Sigmoid colon (tissue), 6 donors: ENCODE measurements at regions not wholly inside any gene's neighbourhood (a gene's known extent, or its start where the extent isn't known, plus 50 kb on each side); places are given as distances from the start of the nearest gene placed in this dataset.

Experiments
- DNase-seq: peaks from one replicate; pipeline ENCODE4 v3.0.0-alpha.2; 2019
- H3K27ac ChIP-seq, 4 donors: fragments of 200-600 bp; sonication (generic); one replicate each; pipeline ENCODE4 v1.5.1; 2016 to 2019; ENCODE audit warnings: mild to moderate bottlenecking in 1 of 4
- H3K27me3 ChIP-seq, 3 donors: fragments of 200-600 bp; sonication (generic); one replicate each; pipeline ENCODE4 v1.5.1; 2019; ENCODE audit warnings: mild to moderate bottlenecking in 1 of 3
- H3K36me3 ChIP-seq, 4 donors: fragments of 200-600 bp; sonication (generic); one replicate each; pipeline ENCODE4 v1.5.1; 2016 to 2019
- H3K4me1 ChIP-seq, 4 donors: fragments of 200-600 bp; sonication (generic); one replicate each; pipeline ENCODE4 v1.5.1; 2017 to 2019
- H3K4me3 ChIP-seq, 4 donors: fragments of 200-600 bp; sonication (generic); one replicate each; pipeline ENCODE4 v1.5.1; 2017 to 2019; ENCODE audit warnings: mild to moderate bottlenecking in 2 of 4, moderate library complexity in 1 of 4
- H3K9me3 ChIP-seq, 4 donors: fragments of 200-600 bp in 3 of 4; sonication (generic) in 3 of 4; one replicate each; pipeline versions ENCODE4 v1.5.1 to v1.6.1; 2013 to 2019
- EP300 ChIP-seq, 4 donors: sonication (generic); formaldehyde crosslinking; IDR thresholded peaks; one replicate each; pipeline ENCODE4 v1.6.1; 2017; ENCODE audit warnings: antibody characterized with exemption in 4 of 4
- POLR2A ChIP-seq, 2 donors: fragments of 450-650 bp; IDR thresholded peaks; one replicate each; pipeline ENCODE4 v1.6.1; 2016; ENCODE audit warnings: antibody characterized with exemption in 2 of 2, mild to moderate bottlenecking in 2 of 2, moderate library complexity in 2 of 2
- POLR2AphosphoS5 ChIP-seq, 4 donors: sonication (generic); formaldehyde crosslinking; IDR thresholded peaks; one replicate each; pipeline ENCODE4 v1.6.1; 2017; ENCODE audit warnings: antibody characterized with exemption in 4 of 4
- WGBS, 2 donors: extraction: QIAGEN DNeasy Blood & Tissue Kit; methylation state at CpG; one replicate each; pipeline ENCODE4 v1.1.7; 2013; 5-methylcytosine and 5-hydroxymethylcytosine counted together
- intact Hi-C: fragments of 100-400 bp; cut with DNase I; formaldehyde crosslinking; loops from one replicate; pipeline ENCODE4 v1.15.1; 2023
- TF ChIP-seq, protein P1 (sequence below), 4 experiments: fragments of 450-650 bp in 3 of 4; fragments of 200-600 bp in 1 of 4; IDR thresholded peaks; one replicate each; pipeline ENCODE4 v1.5.1; 2016 to 2019; ENCODE audit warnings: antibody characterized with exemption in 4 of 4, mild to moderate bottlenecking in 3 of 4, moderate library complexity in 2 of 4
- donor health status: healthy with polysubstance abuse.
- donor health status: healthy.

DNA sequence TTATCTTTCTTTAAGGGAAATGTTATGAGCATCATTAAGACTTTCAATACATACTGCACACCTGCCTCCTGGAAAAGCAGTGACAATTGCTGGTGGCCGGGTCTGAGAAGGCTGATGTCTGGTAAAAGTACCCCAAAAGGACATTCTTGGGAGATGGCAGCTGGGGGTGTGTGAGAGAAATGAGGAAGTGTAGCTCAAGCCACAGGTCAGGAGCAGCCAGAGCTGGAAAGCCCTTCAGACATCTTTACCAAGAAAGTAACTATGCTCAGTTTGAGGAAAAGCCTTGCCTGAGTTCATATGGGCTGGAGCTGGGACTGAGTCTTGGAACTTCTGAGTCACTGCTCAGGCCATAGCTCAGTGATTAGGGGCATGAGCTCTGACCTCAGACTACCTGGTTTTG, 94.7 kb upstream of the N4BP1 start:
- H3K4me1 ChIP-seq: no peaks in the 10 kb centered on the region
- H3K27me3 ChIP-seq: no peaks in the 10 kb centered on the region
- no peak for DNase-seq
- no peak overlapping the region for H3K27ac ChIP-seq
- H3K4me3 ChIP-seq: no peak overlapping the region
- TF ChIP-seq POLR2AphosphoS5 (IDR thresholded peaks at IDR 0.05) (no peak), EP300 (IDR thresholded peaks at IDR 0.05) (no peak), POLR2A (IDR thresholded peaks at IDR 0.05) (no peak)
- TF ChIP-seq, protein P1, sequence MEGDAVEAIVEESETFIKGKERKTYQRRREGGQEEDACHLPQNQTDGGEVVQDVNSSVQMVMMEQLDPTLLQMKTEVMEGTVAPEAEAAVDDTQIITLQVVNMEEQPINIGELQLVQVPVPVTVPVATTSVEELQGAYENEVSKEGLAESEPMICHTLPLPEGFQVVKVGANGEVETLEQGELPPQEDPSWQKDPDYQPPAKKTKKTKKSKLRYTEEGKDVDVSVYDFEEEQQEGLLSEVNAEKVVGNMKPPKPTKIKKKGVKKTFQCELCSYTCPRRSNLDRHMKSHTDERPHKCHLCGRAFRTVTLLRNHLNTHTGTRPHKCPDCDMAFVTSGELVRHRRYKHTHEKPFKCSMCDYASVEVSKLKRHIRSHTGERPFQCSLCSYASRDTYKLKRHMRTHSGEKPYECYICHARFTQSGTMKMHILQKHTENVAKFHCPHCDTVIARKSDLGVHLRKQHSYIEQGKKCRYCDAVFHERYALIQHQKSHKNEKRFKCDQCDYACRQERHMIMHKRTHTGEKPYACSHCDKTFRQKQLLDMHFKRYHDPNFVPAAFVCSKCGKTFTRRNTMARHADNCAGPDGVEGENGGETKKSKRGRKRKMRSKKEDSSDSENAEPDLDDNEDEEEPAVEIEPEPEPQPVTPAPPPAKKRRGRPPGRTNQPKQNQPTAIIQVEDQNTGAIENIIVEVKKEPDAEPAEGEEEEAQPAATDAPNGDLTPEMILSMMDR (IDR thresholded peaks at IDR 0.05): no peak
- no peaks in the 10 kb centered on the region for H3K9me3 ChIP-seq
- WGBS, 2 donors: 75 to 85% methylated on average over 1 of the region's 1 CpG
- intact Hi-C loops: no loop called here
- H3K36me3 ChIP-seq: no peaks in the 10 kb centered on the region

DNA sequence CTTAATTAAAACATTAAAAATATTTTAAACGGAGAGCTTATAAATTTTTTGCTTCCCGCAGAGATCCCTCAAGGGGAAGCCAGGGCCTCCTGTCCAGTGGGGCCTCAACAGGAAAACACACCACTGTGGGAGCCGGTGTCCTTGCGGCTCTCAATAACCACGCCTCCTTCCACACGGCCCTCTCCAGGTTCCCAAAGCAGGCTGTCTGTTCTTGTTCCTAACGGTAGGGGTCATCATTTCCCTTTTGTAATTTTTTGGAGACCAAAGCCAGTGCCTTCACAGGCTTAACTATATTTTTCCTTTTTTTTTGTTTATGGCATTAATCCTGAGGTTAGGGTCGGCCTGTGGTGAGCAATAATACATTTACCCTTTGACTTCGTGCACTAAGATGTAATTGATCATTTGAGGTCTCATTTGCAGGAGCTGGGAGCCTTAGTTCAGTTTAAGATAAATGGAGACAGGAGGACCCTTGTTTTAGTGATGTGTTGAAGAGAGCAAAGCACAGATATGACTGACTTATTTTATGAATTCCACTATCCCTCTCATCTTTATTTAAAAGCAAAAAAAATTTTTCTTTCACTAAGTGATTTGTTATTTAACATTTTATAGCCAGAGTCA, 77.5 kb upstream of the N4BP1 start:
- intact Hi-C loops: loop anchor here (1.0 kb wide), 1 partner anchor 663 kb away; no protein-coding TSS in a partner anchor

DNA sequence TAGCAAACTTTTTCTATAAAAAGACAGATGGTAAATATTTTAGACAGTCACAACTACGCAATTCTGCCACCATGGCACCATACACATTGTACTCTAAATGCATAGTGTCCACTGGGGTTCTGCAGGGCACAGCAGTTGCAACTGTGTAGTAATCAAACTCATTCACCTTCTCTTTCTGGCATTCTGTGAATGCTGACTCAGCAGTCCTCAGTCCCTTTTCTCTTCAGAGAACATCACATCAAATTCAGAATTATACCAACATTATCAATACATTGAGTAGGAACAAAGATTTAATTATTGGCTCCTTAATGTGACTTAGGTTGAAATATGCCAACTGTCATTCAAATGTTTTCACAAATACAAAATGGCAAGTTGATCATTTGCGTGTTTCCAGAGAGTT, 74.2 kb upstream of the N4BP1 start:
- Histone ChIP-seq H3K36me3 (no peaks in the 10 kb centered on the region), H3K27ac (no peak overlapping the region), H3K27me3 (no peaks in the 10 kb centered on the region), H3K4me1 (no peaks in the 10 kb centered on the region), H3K9me3 (peaks cover 0 to 3% (median 0%) of the 10 kb centered on the region in 4 donors), H3K4me3 (no peak overlapping the region)
- TF ChIP-seq EP300 (IDR thresholded peaks at IDR 0.05): no peak
- TF ChIP-seq POLR2AphosphoS5 (IDR thresholded peaks at IDR 0.05): no peak
- TF ChIP-seq, protein P1 (IDR thresholded peaks at IDR 0.05): no peak
- no peak for TF ChIP-seq POLR2A (IDR thresholded peaks at IDR 0.05)
- WGBS, 2 donors: 81 to 84% methylated on average over 2 of the region's 2 CpGs
- intact Hi-C loops: no loop called here
- no peak for DNase-seq

More for the DNA sequence above, 77.5 kb upstream of the N4BP1 start:
- WGBS, 2 donors: 0 to 2% methylated on average over 9 of the region's 9 CpGs
- H3K27ac ChIP-seq: no peak overlapping the region
- TF ChIP-seq, protein P1 (IDR thresholded peaks at IDR 0.05): peak; percentile 54 to 82 (median 72)
- TF ChIP-seq POLR2A (IDR thresholded peaks at IDR 0.05): no peak
- no peak for TF ChIP-seq EP300 (IDR thresholded peaks at IDR 0.05)
- TF ChIP-seq POLR2AphosphoS5 (IDR thresholded peaks at IDR 0.05): no peak
- H3K9me3 ChIP-seq: no peaks in the 10 kb centered on the region
- H3K4me3 ChIP-seq: no peak overlapping the region
- no peak for DNase-seq
- no peaks in the 10 kb centered on the region for H3K36me3 ChIP-seq
- no peaks in the 10 kb centered on the region for H3K4me1 ChIP-seq
- H3K27me3 ChIP-seq: no peaks in the 10 kb centered on the region

DNA sequence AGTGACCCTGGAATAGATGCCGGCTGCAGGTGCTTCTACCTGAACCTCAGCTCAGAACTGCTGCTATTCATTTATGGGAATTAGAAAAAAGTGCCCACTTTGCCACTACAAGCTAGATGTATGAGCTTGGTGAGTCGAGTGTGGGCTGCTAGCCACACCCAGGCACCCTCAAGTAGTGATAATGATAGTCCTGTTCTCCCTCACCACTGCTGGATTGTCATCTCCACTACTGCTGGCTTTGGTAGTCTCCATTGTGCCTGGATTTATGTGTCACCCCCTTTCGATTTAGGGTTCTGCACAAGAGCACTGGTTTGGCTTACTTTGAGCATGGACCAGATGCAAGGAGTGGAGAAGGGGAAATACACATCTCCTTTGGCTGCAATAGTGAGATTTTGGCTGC, 73.0 kb upstream of the N4BP1 start:
- Histone ChIP-seq H3K36me3 (no peaks in the 10 kb centered on the region), H3K9me3 (peaks cover 0 to 3% (median 0%) of the 10 kb centered on the region in 4 donors), H3K4me3 (no peak overlapping the region), H3K27ac (no peak overlapping the region), H3K27me3 (no peaks in the 10 kb centered on the region), H3K4me1 (no peaks in the 10 kb centered on the region)
- intact Hi-C loops: no loop called here
- WGBS, 2 donors: 41 to 49% methylated on average over 3 of the region's 3 CpGs
- DNase-seq: no peak
- no peak for TF ChIP-seq POLR2A (IDR thresholded peaks at IDR 0.05)
- TF ChIP-seq, protein P1 (IDR thresholded peaks at IDR 0.05): no peak
- TF ChIP-seq EP300 (IDR thresholded peaks at IDR 0.05): no peak
- no peak for TF ChIP-seq POLR2AphosphoS5 (IDR thresholded peaks at IDR 0.05)

DNA sequence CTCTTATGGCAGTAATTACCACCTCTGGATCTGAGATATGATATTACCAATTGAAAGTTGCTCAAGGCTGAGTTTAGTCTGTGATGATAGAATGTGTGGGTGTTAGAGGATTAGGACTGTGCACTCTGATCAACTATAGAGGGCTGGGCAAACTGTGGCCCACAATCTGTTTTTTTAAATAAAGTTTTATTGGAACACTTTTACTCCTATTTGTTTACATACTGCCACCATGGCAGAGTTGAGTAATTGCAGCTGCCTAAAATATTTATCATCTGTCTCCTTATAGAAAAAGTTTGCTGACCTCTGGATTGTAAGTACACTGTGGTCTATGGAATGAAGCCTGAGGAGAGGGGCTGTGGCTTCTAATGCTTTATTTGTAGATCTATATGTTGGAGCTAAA, 71.5 kb upstream of the N4BP1 start:
- no peak for DNase-seq
- H3K27ac ChIP-seq: no peak overlapping the region
- no peaks in the 10 kb centered on the region for H3K27me3 ChIP-seq
- H3K9me3 ChIP-seq: peaks cover 0 to 3% (median 0%) of the 10 kb centered on the region in 4 donors
- no peaks in the 10 kb centered on the region for H3K4me1 ChIP-seq
- intact Hi-C loops: no loop called here
- TF ChIP-seq EP300 (IDR thresholded peaks at IDR 0.05): no peak
- no peak for TF ChIP-seq POLR2AphosphoS5 (IDR thresholded peaks at IDR 0.05)
- TF ChIP-seq, protein P1 (IDR thresholded peaks at IDR 0.05): no peak
- no peak for TF ChIP-seq POLR2A (IDR thresholded peaks at IDR 0.05)
- no peak overlapping the region for H3K4me3 ChIP-seq
- H3K36me3 ChIP-seq: no peaks in the 10 kb centered on the region
